ENCODE measurements at regions not wholly inside any gene's neighbourhood (a gene's known extent, or its start where the extent isn't known, plus 50 kb on each side); places are given as distances from the start of the nearest gene placed in this dataset.

DNA sequence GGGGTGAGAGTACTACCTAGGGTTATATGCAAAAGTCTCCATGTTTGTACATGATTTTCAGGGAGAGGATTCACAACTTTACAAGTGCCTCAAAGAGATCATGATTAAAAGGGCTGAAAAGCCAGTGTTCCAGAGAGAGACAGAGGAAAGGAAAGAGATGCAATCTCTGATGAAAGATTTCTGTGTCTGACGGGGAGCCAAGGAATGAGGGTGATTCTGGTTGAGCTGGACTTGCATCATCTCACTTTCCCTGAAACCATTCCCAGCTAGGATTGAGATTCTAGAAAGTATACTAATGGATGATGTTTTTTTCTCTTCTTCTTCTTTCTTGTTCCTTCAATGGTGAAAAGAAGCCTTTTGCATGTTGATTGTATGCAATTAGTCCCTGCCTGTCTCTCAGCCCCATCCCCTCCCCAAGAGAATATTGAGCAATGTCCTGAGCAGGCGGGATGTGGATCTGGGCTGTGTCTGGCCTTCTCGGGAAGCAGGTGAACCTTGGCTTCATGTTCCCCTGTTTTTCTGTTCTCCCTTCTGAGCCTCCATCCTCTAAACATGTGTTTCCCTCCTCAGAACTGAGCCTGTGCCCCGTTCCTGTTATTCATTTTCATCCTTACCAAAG is 186.1 kb downstream of the ZNF365 start:
- Histone ChIP-seq H3K4me3 (no peak overlapping the region), H3K36me3 (no peaks in the 10 kb centered on the region), H3K27me3 (no peaks in the 10 kb centered on the region), H3K27ac (no peak overlapping the region), H3K4me1 (peaks cover 0 to 7% (median 6%) of the 10 kb centered on the region in 4 donors), H3K9me3 (no peaks in the 10 kb centered on the region)
- TF ChIP-seq, protein P1, sequence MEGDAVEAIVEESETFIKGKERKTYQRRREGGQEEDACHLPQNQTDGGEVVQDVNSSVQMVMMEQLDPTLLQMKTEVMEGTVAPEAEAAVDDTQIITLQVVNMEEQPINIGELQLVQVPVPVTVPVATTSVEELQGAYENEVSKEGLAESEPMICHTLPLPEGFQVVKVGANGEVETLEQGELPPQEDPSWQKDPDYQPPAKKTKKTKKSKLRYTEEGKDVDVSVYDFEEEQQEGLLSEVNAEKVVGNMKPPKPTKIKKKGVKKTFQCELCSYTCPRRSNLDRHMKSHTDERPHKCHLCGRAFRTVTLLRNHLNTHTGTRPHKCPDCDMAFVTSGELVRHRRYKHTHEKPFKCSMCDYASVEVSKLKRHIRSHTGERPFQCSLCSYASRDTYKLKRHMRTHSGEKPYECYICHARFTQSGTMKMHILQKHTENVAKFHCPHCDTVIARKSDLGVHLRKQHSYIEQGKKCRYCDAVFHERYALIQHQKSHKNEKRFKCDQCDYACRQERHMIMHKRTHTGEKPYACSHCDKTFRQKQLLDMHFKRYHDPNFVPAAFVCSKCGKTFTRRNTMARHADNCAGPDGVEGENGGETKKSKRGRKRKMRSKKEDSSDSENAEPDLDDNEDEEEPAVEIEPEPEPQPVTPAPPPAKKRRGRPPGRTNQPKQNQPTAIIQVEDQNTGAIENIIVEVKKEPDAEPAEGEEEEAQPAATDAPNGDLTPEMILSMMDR (IDR thresholded peaks at IDR 0.05): no peak
- intact Hi-C loops (cut with DNase I; ENCODE audit: low total_unique reads): no loop called here
- DNase-seq: peak in 1 of 2 donors; percentile 69

DNA sequence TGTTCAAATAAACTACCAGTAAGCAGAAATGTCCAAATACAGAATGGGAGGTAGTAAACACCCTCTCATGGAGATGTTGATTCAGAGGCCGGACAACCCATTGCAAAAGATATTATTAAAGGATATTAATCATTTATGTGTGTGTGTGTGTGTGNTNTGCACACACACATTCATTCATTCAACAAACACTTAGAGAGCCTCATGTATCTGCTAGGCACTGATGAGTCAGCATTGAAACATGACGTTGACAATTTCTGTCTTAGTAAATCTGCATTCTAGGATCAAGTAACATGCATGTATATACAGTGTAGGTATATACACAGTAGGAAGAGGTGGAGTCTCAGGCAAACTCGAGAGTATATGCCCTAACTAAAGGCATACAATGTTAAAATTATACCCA is 187.0 kb downstream of the ZNF365 start:
- Histone ChIP-seq H3K4me3 (no peak overlapping the region), H3K4me1 (peaks cover 0 to 7% (median 6%) of the 10 kb centered on the region in 4 donors), H3K36me3 (no peaks in the 10 kb centered on the region), H3K27ac (no peak overlapping the region), H3K27me3 (no peaks in the 10 kb centered on the region), H3K9me3 (no peaks in the 10 kb centered on the region)
- TF ChIP-seq, protein P1 (IDR thresholded peaks at IDR 0.05): no peak
- intact Hi-C loops (cut with DNase I; ENCODE audit: low total_unique reads): no loop called here
- no peak for DNase-seq

DNA sequence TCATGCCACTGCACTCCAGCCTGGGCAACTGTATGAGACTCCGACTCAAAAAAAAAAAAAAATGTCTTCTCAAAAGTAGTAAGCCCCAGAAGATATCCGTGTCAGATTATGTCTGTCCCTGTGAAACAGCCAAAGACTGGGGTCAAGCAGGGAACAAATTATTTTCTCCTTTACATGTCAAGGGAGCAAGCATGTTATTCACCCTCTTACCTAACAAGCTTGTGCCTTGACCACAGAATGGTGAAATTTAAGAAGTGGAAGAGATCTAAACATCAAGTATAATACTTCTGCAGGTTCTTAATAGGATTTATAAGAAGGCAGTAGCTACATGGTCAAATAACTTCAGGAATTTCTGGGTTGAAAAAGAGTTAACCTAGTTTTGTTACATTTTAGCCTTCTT is 187.9 kb downstream of the ZNF365 start:
- TF ChIP-seq, protein P1 (IDR thresholded peaks at IDR 0.05): no peak
- no peaks in the 10 kb centered on the region for H3K36me3 ChIP-seq
- H3K27me3 ChIP-seq: no peaks in the 10 kb centered on the region
- intact Hi-C loops (cut with DNase I; ENCODE audit: low total_unique reads): no loop called here
- no peak overlapping the region for H3K4me3 ChIP-seq
- H3K9me3 ChIP-seq: no peaks in the 10 kb centered on the region
- H3K27ac ChIP-seq: peak overlapping the region in 1 of 2 donors; percentile 0
- peaks cover 0 to 7% (median 6%) of the 10 kb centered on the region in 4 donors for H3K4me1 ChIP-seq
- no peak for DNase-seq

DNA sequence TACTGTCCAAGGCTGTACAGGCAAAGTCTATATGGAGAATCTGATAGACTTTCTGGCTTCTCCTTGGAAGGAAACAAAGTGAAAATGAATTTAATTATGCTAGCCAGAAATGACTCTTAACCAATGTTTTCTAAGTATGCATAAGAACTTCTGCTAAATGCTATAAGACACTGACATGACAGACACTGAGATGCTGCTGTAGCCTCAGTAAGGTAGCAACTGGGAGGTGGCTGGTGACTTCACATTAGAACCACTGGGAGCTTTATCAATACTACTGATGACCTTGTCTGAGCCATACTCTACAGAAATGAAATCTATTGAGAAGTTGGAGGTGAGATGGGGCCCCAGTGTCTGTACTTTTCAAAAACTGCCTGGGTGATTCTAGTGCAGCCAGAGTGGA is 188.6 kb downstream of the ZNF365 start:
- intact Hi-C loops (cut with DNase I; ENCODE audit: low total_unique reads): no loop called here
- H3K27ac ChIP-seq: peak overlapping the region in 1 of 2 donors; percentile 0

DNA sequence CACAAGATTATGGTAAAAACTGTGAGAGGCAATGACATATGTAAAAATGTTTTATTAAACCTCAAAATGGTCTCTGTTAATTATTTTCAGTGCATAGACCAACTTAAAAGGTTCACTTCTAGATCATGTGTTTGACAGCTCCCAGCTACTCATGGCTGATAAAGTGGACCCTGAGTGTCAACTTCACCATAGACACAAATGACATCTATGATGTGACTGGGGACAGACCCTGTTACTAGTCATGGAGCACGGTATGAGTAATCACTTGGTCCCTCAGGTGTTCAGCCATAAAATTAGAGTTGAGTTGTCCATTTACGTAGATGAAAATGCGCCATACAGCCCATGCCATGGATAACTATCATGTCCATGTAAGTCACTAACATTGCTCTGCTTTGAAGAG is 199.8 kb downstream of the ZNF365 start:
- TF ChIP-seq, protein P1 (IDR thresholded peaks at IDR 0.05): no peak
- Histone ChIP-seq H3K9me3 (no peaks in the 10 kb centered on the region), H3K27me3 (no peaks in the 10 kb centered on the region)

More for the DNA sequence above, 188.6 kb downstream of the ZNF365 start:
- Histone ChIP-seq H3K27me3 (no peaks in the 10 kb centered on the region), H3K9me3 (no peaks in the 10 kb centered on the region), H3K4me1 (peaks cover 0 to 7% (median 6%) of the 10 kb centered on the region in 4 donors), H3K4me3 (no peak overlapping the region), H3K36me3 (no peaks in the 10 kb centered on the region)
- TF ChIP-seq, protein P1 (IDR thresholded peaks at IDR 0.05): no peak
- DNase-seq: no peak

More for the DNA sequence above, 199.8 kb downstream of the ZNF365 start:
- intact Hi-C loops (cut with DNase I; ENCODE audit: low total_unique reads): no loop called here
- no peak for DNase-seq
- Histone ChIP-seq H3K27ac (no peak overlapping the region), H3K36me3 (no peaks in the 10 kb centered on the region), H3K4me1 (peaks cover 0 to 6% (median 0%) of the 10 kb centered on the region in 4 donors), H3K4me3 (no peak overlapping the region)

Data from tibial artery (tissue), 4 donors.